H9 (cell line): ENCODE measurements at regions not wholly inside any gene's neighbourhood (a gene's known extent, or its start where the extent isn't known, plus 50 kb on each side); places are given as distances from the start of the nearest gene placed in this dataset.

Experiments used
- DNase-seq: peaks from one replicate; pipeline ENCODE4 v3.0.0-alpha.2; 2017
- H2AFZ ChIP-seq: one replicate; pipeline ENCODE4 v1.6.1; 2013; ENCODE audit warnings: mild to moderate bottlenecking, low read length, control low read depth, moderate library complexity
- H2AK5ac ChIP-seq: 2 replicates; pipeline ENCODE4 v1.6.1; 2013; ENCODE audit warnings: low read length, control low read depth, mixed read lengths; ENCODE audit not compliant: insufficient read length
- H2BK120ac ChIP-seq: one replicate; pipeline ENCODE4 v1.6.1; 2013; ENCODE audit warnings: low read depth, mild to moderate bottlenecking, low read length, control low read depth, inconsistent platforms; ENCODE audit not compliant: poor library complexity, severe bottlenecking
- H2BK12ac ChIP-seq: 2 replicates; pipeline ENCODE4 v1.6.1; 2013; ENCODE audit warnings: low read length, control low read depth, mixed read lengths, low read depth; ENCODE audit not compliant: insufficient read length
- H2BK15ac ChIP-seq: 2 replicates; pipeline ENCODE4 v1.6.1; 2013; ENCODE audit warnings: low read depth, low read length, control low read depth
- H2BK20ac ChIP-seq: one replicate; pipeline ENCODE4 v1.6.1; 2013; ENCODE audit warnings: low read depth, mild to moderate bottlenecking, low read length, control low read depth, inconsistent platforms; ENCODE audit not compliant: poor library complexity, severe bottlenecking
- H2BK5ac ChIP-seq: 2 replicates; pipeline ENCODE4 v1.6.1; 2013; ENCODE audit warnings: low read length, control low read depth, mixed read lengths; ENCODE audit not compliant: insufficient read length
- H3K14ac ChIP-seq: 2 replicates; pipeline ENCODE4 v1.6.1; 2013; ENCODE audit warnings: low read length, control low read depth; ENCODE audit not compliant: insufficient read depth
- H3K18ac ChIP-seq: 2 replicates; pipeline ENCODE4 v1.6.1; 2013; ENCODE audit warnings: low read depth, mild to moderate bottlenecking, mixed read lengths, low read length, control low read depth; ENCODE audit not compliant: insufficient read length
- H3K23ac ChIP-seq: 2 replicates; pipeline ENCODE4 v1.6.1; 2013; ENCODE audit warnings: low read length, control low read depth, mixed read lengths, low read depth; ENCODE audit not compliant: insufficient read length
- H3K23me2 ChIP-seq: 2 replicates; pipeline ENCODE4 v1.6.1; 2013; ENCODE audit warnings: low read depth, mild to moderate bottlenecking, mixed read lengths, low read length, control low read depth; ENCODE audit not compliant: insufficient read length, poor library complexity, severe bottlenecking
- H3K27ac ChIP-seq: 2 replicates; pipeline ENCODE4 v1.5.1; 2013; ENCODE audit warnings: low read length, control low read depth, mixed read lengths, low read depth; ENCODE audit not compliant: insufficient read length
- H3K27me3 ChIP-seq: 2 replicates; pipeline ENCODE4 v1.6.1; 2013; ENCODE audit warnings: low read length, control low read depth, inconsistent platforms; ENCODE audit not compliant: insufficient read depth
- H3K4ac ChIP-seq: 2 replicates; pipeline ENCODE4 v1.6.1; 2013; ENCODE audit warnings: low read depth, mild to moderate bottlenecking, control low read depth, inconsistent platforms, low read length, moderate library complexity
- H3K4me1 ChIP-seq: 2 replicates; pipeline ENCODE4 v1.6.1; 2013; ENCODE audit warnings: low read length, control low read depth, inconsistent platforms; ENCODE audit not compliant: insufficient read depth
- H3K4me2 ChIP-seq: 2 replicates; pipeline ENCODE4 v1.6.1; 2013; ENCODE audit warnings: low read length, control low read depth, mixed read lengths; ENCODE audit not compliant: insufficient read length, insufficient read depth
- H3K56ac ChIP-seq: 2 replicates; pipeline ENCODE4 v1.6.1; 2013; ENCODE audit warnings: low read depth, mild to moderate bottlenecking, mixed read lengths, low read length, control low read depth; ENCODE audit not compliant: insufficient read length
- H3K79me1 ChIP-seq: 2 replicates; pipeline ENCODE4 v1.6.1; 2013; ENCODE audit warnings: low read depth, mild to moderate bottlenecking, moderate library complexity, low read length, control low read depth, inconsistent platforms; ENCODE audit not compliant: insufficient read depth, poor library complexity, severe bottlenecking
- H3K79me2 ChIP-seq: 2 replicates; pipeline ENCODE4 v1.6.1; 2013; ENCODE audit warnings: low read length, control low read depth, inconsistent platforms; ENCODE audit not compliant: insufficient read depth
- H3K9ac ChIP-seq: 2 replicates; pipeline ENCODE4 v1.6.1; 2013; ENCODE audit warnings: low read length, control low read depth, mixed read lengths; ENCODE audit not compliant: insufficient read length; ENCODE audit errors: extremely low read depth
- H3K9me3 ChIP-seq: one replicate; pipeline ENCODE4 v1.6.1; 2013; ENCODE audit warnings: low read depth, low read length, inconsistent platforms; ENCODE audit not compliant: control insufficient read depth
- H3T11ph ChIP-seq: one replicate; pipeline ENCODE4 v1.6.1; 2013; ENCODE audit warnings: mild to moderate bottlenecking, low read length, control low read depth, inconsistent platforms
- H4K20me1 ChIP-seq: one replicate; pipeline ENCODE4 v1.6.1; 2013; ENCODE audit not compliant: control insufficient read depth, insufficient read length, insufficient read depth
- H4K5ac ChIP-seq: 2 replicates; pipeline ENCODE4 v1.6.1; 2013; ENCODE audit warnings: low read depth, mild to moderate bottlenecking, mixed read lengths, low read length, control low read depth; ENCODE audit not compliant: insufficient read length
- H4K8ac ChIP-seq: replicated peaks from 2 replicates; pipeline ENCODE4 v1.6.1; 2013; ENCODE audit warnings: low read length, control low read depth, mixed read lengths, low read depth; ENCODE audit not compliant: insufficient read length
- H4K91ac ChIP-seq: 2 replicates; pipeline ENCODE4 v1.6.1; 2013; ENCODE audit warnings: low read depth, mild to moderate bottlenecking, moderate library complexity, mixed read lengths, low read length, control low read depth; ENCODE audit not compliant: insufficient read length
- H3K27ac Mint-ChIP-seq, 3 experiments: 2 replicates in 2 of 3; 3 replicates in 1 of 3; pipeline ENCODE4 v1.8.0; 2020 to 2021; ENCODE audit warnings: mixed read lengths in 3 of 3, mild to moderate bottlenecking in 1 of 3, moderate library complexity in 1 of 3
- H3K27me3 Mint-ChIP-seq: 2 replicates; pipeline ENCODE4 v1.8.0; 2021; ENCODE audit warnings: low read depth, mild to moderate bottlenecking, moderate library complexity, mixed read lengths
- H3K36me3 Mint-ChIP-seq, 3 experiments: 2 replicates in 2 of 3; 3 replicates in 1 of 3; pipeline ENCODE4 v1.8.0; 2020 to 2021; ENCODE audit warnings: low read depth in 3 of 3, mixed read lengths in 3 of 3; ENCODE audit not compliant: insufficient read depth in 1 of 3
- H3K4me1 Mint-ChIP-seq, 2 experiments: 2 replicates each; pipeline ENCODE4 v1.8.0; 2020; ENCODE audit warnings: mixed read lengths in 2 of 2
- H3K4me3 Mint-ChIP-seq, 2 experiments: 2 replicates in 1 of 2; 3 replicates in 1 of 2; pipeline ENCODE4 v1.8.0; 2020 to 2021; ENCODE audit warnings: mild to moderate bottlenecking in 2 of 2, mixed read lengths in 2 of 2, moderate library complexity in 1 of 2
- H3K9me3 Mint-ChIP-seq, 2 experiments: 2 replicates in 1 of 2; 3 replicates in 1 of 2; pipeline ENCODE4 v1.8.0; 2020; ENCODE audit warnings: mild to moderate bottlenecking in 2 of 2, mixed read lengths in 2 of 2, moderate library complexity in 1 of 2
- CTCF ChIP-seq: fragments of 200-600 bp; sonication (generic); conservative IDR thresholded peaks from 3 replicates; pipeline ENCODE4 v1.8.0; 2021; ENCODE audit warnings: antibody characterized with exemption, mild to moderate bottlenecking
- WGBS: extraction: QIAGEN DNeasy Blood & Tissue Kit; methylation state at CpG from one replicate; pipeline ENCODE4 v1.1.7; 2013; ENCODE audit warnings: missing lambda C conversion rate, low lambda C conversion rate, mixed read lengths; ENCODE audit not compliant: insufficient read length; ENCODE audit errors: extremely low coverage; 5-methylcytosine and 5-hydroxymethylcytosine counted together

- H3K36me3 Mint-ChIP-seq: no peaks in the 10 kb centered on the region
- H4K91ac ChIP-seq: no peak overlapping the region
- no peak overlapping the region for H2BK15ac ChIP-seq
- H3K79me1 ChIP-seq: no peaks in the 10 kb centered on the region
- no peak overlapping the region for H4K8ac ChIP-seq
- no peak overlapping the region for H3K4ac ChIP-seq
- no peak overlapping the region for H3K56ac ChIP-seq
- H3K79me2 ChIP-seq: no peaks in the 10 kb centered on the region
- H3K27me3 Mint-ChIP-seq: peaks cover 15% of the 10 kb centered on the region
- no peak overlapping the region for H2BK5ac ChIP-seq
- no peak overlapping the region for H2AFZ ChIP-seq
- H3K9me3 ChIP-seq: no peaks in the 10 kb centered on the region
- H3K9ac ChIP-seq: no peak overlapping the region
- H3K27ac ChIP-seq: no peak overlapping the region
- no peak for TF ChIP-seq CTCF
- H3K18ac ChIP-seq: no peak overlapping the region
- peaks cover 0 to 2% of the 10 kb centered on the region in 2 experiments; a peak in 1 of 4 replicates for H3K4me1 Mint-ChIP-seq
- H3K9me3 Mint-ChIP-seq: peaks cover 0 to 5% of the 10 kb centered on the region in 2 experiments; a peak in 3 of 5 replicates
- no peak overlapping the region for H2BK120ac ChIP-seq
- no peak overlapping the region for H3K14ac ChIP-seq
- no peaks in the 10 kb centered on the region for H3K4me1 ChIP-seq
- no CpG with 5 or more reads among the region's 2 CpGs for WGBS
- no peak overlapping the region for H3K4me2 ChIP-seq
- H3K4me3 Mint-ChIP-seq: no peak overlapping the region
- no peak overlapping the region for H3K27ac Mint-ChIP-seq
- no peaks in the 10 kb centered on the region for H3K27me3 ChIP-seq
- DNase-seq: no peak
- no peak overlapping the region for H2AK5ac ChIP-seq
- H4K20me1 ChIP-seq: no peaks in the 10 kb centered on the region
- H4K5ac ChIP-seq: no peak overlapping the region
- H2BK12ac ChIP-seq: no peak overlapping the region
- H2BK20ac ChIP-seq: no peak overlapping the region
- no peak overlapping the region for H3K23ac ChIP-seq
- no peak overlapping the region for H3T11ph ChIP-seq
- H3K23me2 ChIP-seq: no peaks in the 10 kb centered on the region
These were observed 104.7 kb downstream of the LSM5 start for GRCh38 chr7:32385316-32385956.
